B cell (primary cell): ENCODE measurements at regions not wholly inside any gene's neighbourhood (a gene's known extent, or its start where the extent isn't known, plus 50 kb on each side); places are given as distances from the start of the nearest gene placed in this dataset.

Source experiments
- CTCF ChIP-seq: fragments of 200-600 bp; IDR thresholded peaks from one replicate; pipeline ENCODE4 v1.8.0; 2022; ENCODE audit warnings: antibody characterized with exemption, mild to moderate bottlenecking
- EZH2 ChIP-seq: IDR thresholded peaks from 2 replicates; pipeline ENCODE4 v1.6.1; 2012; ENCODE audit warnings: borderline replicate concordance, low read depth, mild to moderate bottlenecking, moderate library complexity, low read length; ENCODE audit not compliant: insufficient read depth, poor library complexity, severe bottlenecking

DNA sequence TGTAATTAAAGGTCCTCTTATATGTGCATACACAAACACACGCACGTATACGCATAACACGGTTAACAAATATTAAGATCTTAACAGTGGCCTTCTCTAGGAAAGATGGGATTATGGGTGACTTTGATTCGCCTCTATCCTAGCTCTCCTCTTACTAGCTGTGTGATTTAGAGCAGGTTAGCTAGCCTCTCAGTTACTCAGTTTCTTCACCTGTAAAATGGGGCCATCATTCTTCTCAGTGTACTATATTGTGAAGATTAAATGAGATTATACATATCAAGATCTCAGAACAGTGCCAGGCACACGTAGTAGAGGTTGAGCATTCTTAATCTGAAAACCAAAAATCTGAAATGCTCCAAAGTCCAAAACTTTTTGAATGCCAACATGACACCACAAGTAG, 159.3 kb downstream of the BCOR start:
- no peak for TF ChIP-seq CTCF
- TF ChIP-seq EZH2, result no peak
